Sigmoid colon (tissue), 6 donors: ENCODE measurements at regions not wholly inside any gene's neighbourhood (a gene's known extent, or its start where the extent isn't known, plus 50 kb on each side); places are given as distances from the start of the nearest gene placed in this dataset.

ENCODE experiments used
- DNase-seq: peaks from one replicate; pipeline ENCODE4 v3.0.0-alpha.2; 2019
- H3K27ac ChIP-seq, 4 donors: fragments of 200-600 bp; sonication (generic); one replicate each; pipeline ENCODE4 v1.5.1; 2016 to 2019; ENCODE audit warnings: mild to moderate bottlenecking in 1 of 4
- H3K27me3 ChIP-seq, 3 donors: fragments of 200-600 bp; sonication (generic); one replicate each; pipeline ENCODE4 v1.5.1; 2019; ENCODE audit warnings: mild to moderate bottlenecking in 1 of 3
- H3K36me3 ChIP-seq, 4 donors: fragments of 200-600 bp; sonication (generic); one replicate each; pipeline ENCODE4 v1.5.1; 2016 to 2019
- H3K4me1 ChIP-seq, 4 donors: fragments of 200-600 bp; sonication (generic); one replicate each; pipeline ENCODE4 v1.5.1; 2017 to 2019
- H3K4me3 ChIP-seq, 4 donors: fragments of 200-600 bp; sonication (generic); one replicate each; pipeline ENCODE4 v1.5.1; 2017 to 2019; ENCODE audit warnings: mild to moderate bottlenecking in 2 of 4, moderate library complexity in 1 of 4
- H3K9me3 ChIP-seq, 4 donors: fragments of 200-600 bp in 3 of 4; sonication (generic) in 3 of 4; one replicate each; pipeline versions ENCODE4 v1.5.1 to v1.6.1; 2013 to 2019
- CTCF ChIP-seq, 4 experiments: fragments of 450-650 bp in 3 of 4; fragments of 200-600 bp in 1 of 4; IDR thresholded peaks; one replicate each; pipeline ENCODE4 v1.5.1; 2016 to 2019; ENCODE audit warnings: antibody characterized with exemption in 4 of 4, mild to moderate bottlenecking in 3 of 4, moderate library complexity in 2 of 4
- EP300 ChIP-seq, 4 donors: sonication (generic); formaldehyde crosslinking; IDR thresholded peaks; one replicate each; pipeline ENCODE4 v1.6.1; 2017; ENCODE audit warnings: antibody characterized with exemption in 4 of 4
- POLR2A ChIP-seq, 2 donors: fragments of 450-650 bp; IDR thresholded peaks; one replicate each; pipeline ENCODE4 v1.6.1; 2016; ENCODE audit warnings: antibody characterized with exemption in 2 of 2, mild to moderate bottlenecking in 2 of 2, moderate library complexity in 2 of 2
- POLR2AphosphoS5 ChIP-seq, 4 donors: sonication (generic); formaldehyde crosslinking; IDR thresholded peaks; one replicate each; pipeline ENCODE4 v1.6.1; 2017; ENCODE audit warnings: antibody characterized with exemption in 4 of 4
- WGBS, 2 donors: extraction: QIAGEN DNeasy Blood & Tissue Kit; methylation state at CpG; one replicate each; pipeline ENCODE4 v1.1.7; 2013; 5-methylcytosine and 5-hydroxymethylcytosine counted together
- intact Hi-C: fragments of 100-400 bp; cut with DNase I; formaldehyde crosslinking; loops from one replicate; pipeline ENCODE4 v1.15.1; 2023
- donor health status: healthy with polysubstance abuse.
- donor health status: healthy.

- 72 to 74% methylated on average over 4 of the region's 4 CpGs for WGBS, 2 donors
- no peak for DNase-seq
- intact Hi-C loops, result no loop called here
- no peak for TF ChIP-seq EP300 (IDR thresholded peaks at IDR 0.05)
- TF ChIP-seq POLR2A (IDR thresholded peaks at IDR 0.05), result no peak
- no peak for TF ChIP-seq CTCF (IDR thresholded peaks at IDR 0.05)
- no peak for TF ChIP-seq POLR2AphosphoS5 (IDR thresholded peaks at IDR 0.05)
- Histone ChIP-seq H3K4me1 (peaks cover 0 to under 1% (median 0%) of the 10 kb centered on the region in 4 donors), H3K9me3 (no peaks in the 10 kb centered on the region), H3K27ac (no peak overlapping the region), H3K4me3 (no peak overlapping the region), H3K27me3 (no peaks in the 10 kb centered on the region), H3K36me3 (no peaks in the 10 kb centered on the region)
Measured at GRCh38 chr1:67898033-67898726, 64.9 kb upstream of the GNG12 start.

GRCh38 chr1:67897270-67897949 lies 64.1 kb upstream of the GNG12 start:
- H3K27me3 ChIP-seq, result no peaks in the 10 kb centered on the region
- peaks cover 0 to 8% (median 0%) of the 10 kb centered on the region in 4 donors for H3K4me1 ChIP-seq
- H3K27ac ChIP-seq, result no peak overlapping the region
- WGBS, 2 donors, result 10 to 26% methylated on average over 9 of the region's 9 CpGs
- H3K4me3 ChIP-seq, result no peak overlapping the region
- no peaks in the 10 kb centered on the region for H3K9me3 ChIP-seq
- DNase-seq, result no peak
- intact Hi-C loops, result no loop called here
- no peak for TF ChIP-seq CTCF (IDR thresholded peaks at IDR 0.05)
- H3K36me3 ChIP-seq, result no peaks in the 10 kb centered on the region

GRCh38 chr1:67896826-67897225 lies 63.6 kb upstream of the GNG12 start:
- intact Hi-C loops, result no loop called here
- Histone ChIP-seq H3K27me3 (no peaks in the 10 kb centered on the region), H3K36me3 (no peaks in the 10 kb centered on the region), H3K4me3 (no peak overlapping the region), H3K9me3 (no peaks in the 10 kb centered on the region), H3K4me1 (peaks cover 0 to 14% (median 0%) of the 10 kb centered on the region in 4 donors), H3K27ac (no peak overlapping the region)
- 19 to 63% methylated on average over 6 of the region's 6 CpGs for WGBS, 2 donors
- DNase-seq, result no peak
- TF ChIP-seq CTCF (IDR thresholded peaks at IDR 0.05) (no peak), POLR2A (IDR thresholded peaks at IDR 0.05) (no peak)

GRCh38 chr1:67894981-67895735 lies 61.9 kb upstream of the GNG12 start:
- Histone ChIP-seq H3K9me3 (no peaks in the 10 kb centered on the region), H3K4me1 (peaks cover 0 to 23% (median 4%) of the 10 kb centered on the region in 4 donors), H3K4me3 (no peak overlapping the region), H3K36me3 (no peaks in the 10 kb centered on the region), H3K27me3 (no peaks in the 10 kb centered on the region), H3K27ac (no peak overlapping the region)
- DNase-seq, result no peak
- WGBS, 2 donors, result 93 to 94% methylated on average over 4 of the region's 4 CpGs
- intact Hi-C loops, result no loop called here
- TF ChIP-seq POLR2AphosphoS5 (IDR thresholded peaks at IDR 0.05) (no peak), POLR2A (IDR thresholded peaks at IDR 0.05) (no peak), CTCF (IDR thresholded peaks at IDR 0.05) (no peak), EP300 (IDR thresholded peaks at IDR 0.05) (no peak)
